CD4-positive, alpha-beta T cell (primary cell): ENCODE measurements at regions not wholly inside any gene's neighbourhood (a gene's known extent, or its start where the extent isn't known, plus 50 kb on each side); places are given as distances from the start of the nearest gene placed in this dataset.
A peak's percentile ranks its signal among the peaks of the same experiment; 100 is the strongest.

ENCODE experiments used
- ATAC-seq: fragments of 200-7000 bp; cut with Tn5 transposase; one replicate; pipeline ENCODE4 v1.10.0; 2022; ENCODE audit warnings: mild to moderate bottlenecking; ENCODE audit not compliant: poor library complexity
- CTCF ChIA-PET: fragments of 350-600 bp; sonication (Branson Sonifier 250); formaldehyde crosslinking; loops from one replicate; lab custom pipeline; 2021; ENCODE audit warnings: antibody characterized with exemption, inconsistent platforms; lab: Charles Lee
- POLR2A ChIA-PET: fragments of 350-600 bp; sonication (Branson Sonifier 250); formaldehyde crosslinking; loops from one replicate; lab custom pipeline; 2021; ENCODE audit warnings: antibody characterized with exemption, inconsistent platforms; lab: Charles Lee
- DNase-seq, 14 experiments: peaks; one replicate each; pipeline ENCODE4 v3.0.0-alpha.2; 2013 to 2020; ENCODE audit warnings: mixed read lengths in 2 of 14
- H3K27ac ChIP-seq, 2 donors: one replicate each; pipeline versions ENCODE4 v1.5.1 to v1.7.0; 2013; ENCODE audit warnings: low read length in 2 of 2, low read depth in 1 of 2, mild to moderate bottlenecking in 1 of 2
- H3K27me3 ChIP-seq, 2 experiments: 1 replicate in 1 of 2; 2 replicates in 1 of 2; pipeline versions ENCODE4 v1.6.1 to v1.7.0; 2013; ENCODE audit warnings: low read length in 2 of 2, control low read depth in 1 of 2, mild to moderate bottlenecking in 1 of 2, moderate library complexity in 1 of 2; ENCODE audit not compliant: insufficient read depth in 2 of 2, control insufficient read depth in 1 of 2
- H3K36me3 ChIP-seq: one replicate; pipeline ENCODE4 v1.6.1; 2013; ENCODE audit warnings: low read length, control low read depth; ENCODE audit not compliant: insufficient read depth
- H3K4me1 ChIP-seq: one replicate; pipeline ENCODE4 v1.6.1; 2013; ENCODE audit warnings: low read length, control low read depth; ENCODE audit not compliant: insufficient read depth
- H3K4me3 ChIP-seq: one replicate; pipeline ENCODE4 v1.5.1; 2013; ENCODE audit warnings: mild to moderate bottlenecking, low read length, moderate library complexity
- H3K9me3 ChIP-seq, 2 experiments: 1 replicate in 1 of 2; 2 replicates in 1 of 2; pipeline versions ENCODE4 v1.6.1 to v1.7.0; 2013; ENCODE audit warnings: low read length in 2 of 2, mild to moderate bottlenecking in 2 of 2, control low read depth in 1 of 2, moderate library complexity in 1 of 2; ENCODE audit not compliant: control insufficient read depth in 1 of 2, insufficient read depth in 1 of 2
- H3K27ac Mint-ChIP-seq: one replicate; pipeline ENCODE4 v1.8.0; 2020; ENCODE audit warnings: mixed read lengths
- H3K27me3 Mint-ChIP-seq: one replicate; pipeline ENCODE4 v1.8.0; 2021; ENCODE audit warnings: mixed read lengths
- H3K36me3 Mint-ChIP-seq: one replicate; pipeline ENCODE4 v1.8.0; 2021; ENCODE audit warnings: low read depth, mixed read lengths
- H3K4me1 Mint-ChIP-seq: one replicate; pipeline ENCODE4 v1.8.0; 2021; ENCODE audit warnings: low read depth, mixed read lengths
- H3K4me3 Mint-ChIP-seq: one replicate; pipeline ENCODE4 v1.8.0; 2020; ENCODE audit warnings: mild to moderate bottlenecking, mixed read lengths
- H3K9me3 Mint-ChIP-seq: one replicate; pipeline ENCODE4 v1.8.0; 2020; ENCODE audit warnings: mixed read lengths
- intact Hi-C, 2 experiments: fragments of 100-400 bp; cut with DNase I in 1 of 2; cut with micrococcal nuclease in 1 of 2; formaldehyde crosslinking; loops; one replicate each; pipeline versions ENCODE4 v1.15.1 to v1.9.0; 2023 to 2025; cut with DNase I, micrococcal nuclease
- TF ChIP-seq, protein P1 (sequence below): fragments of 200-600 bp; IDR thresholded peaks from one replicate; pipeline ENCODE4 v1.8.0; 2022; ENCODE audit warnings: antibody characterized with exemption, mild to moderate bottlenecking

- intact Hi-C loops, result no loop called here
- H3K27ac Mint-ChIP-seq, result no peak overlapping the region
- no peaks in the 10 kb centered on the region for H3K36me3 Mint-ChIP-seq
- TF ChIP-seq, protein P1, sequence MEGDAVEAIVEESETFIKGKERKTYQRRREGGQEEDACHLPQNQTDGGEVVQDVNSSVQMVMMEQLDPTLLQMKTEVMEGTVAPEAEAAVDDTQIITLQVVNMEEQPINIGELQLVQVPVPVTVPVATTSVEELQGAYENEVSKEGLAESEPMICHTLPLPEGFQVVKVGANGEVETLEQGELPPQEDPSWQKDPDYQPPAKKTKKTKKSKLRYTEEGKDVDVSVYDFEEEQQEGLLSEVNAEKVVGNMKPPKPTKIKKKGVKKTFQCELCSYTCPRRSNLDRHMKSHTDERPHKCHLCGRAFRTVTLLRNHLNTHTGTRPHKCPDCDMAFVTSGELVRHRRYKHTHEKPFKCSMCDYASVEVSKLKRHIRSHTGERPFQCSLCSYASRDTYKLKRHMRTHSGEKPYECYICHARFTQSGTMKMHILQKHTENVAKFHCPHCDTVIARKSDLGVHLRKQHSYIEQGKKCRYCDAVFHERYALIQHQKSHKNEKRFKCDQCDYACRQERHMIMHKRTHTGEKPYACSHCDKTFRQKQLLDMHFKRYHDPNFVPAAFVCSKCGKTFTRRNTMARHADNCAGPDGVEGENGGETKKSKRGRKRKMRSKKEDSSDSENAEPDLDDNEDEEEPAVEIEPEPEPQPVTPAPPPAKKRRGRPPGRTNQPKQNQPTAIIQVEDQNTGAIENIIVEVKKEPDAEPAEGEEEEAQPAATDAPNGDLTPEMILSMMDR, result no peak
- peaks cover 15% of the 10 kb centered on the region for H3K27me3 Mint-ChIP-seq
- no peaks in the 10 kb centered on the region for H3K36me3 ChIP-seq
- H3K9me3 ChIP-seq, result no peaks in the 10 kb centered on the region
- H3K4me1 Mint-ChIP-seq, result no peaks in the 10 kb centered on the region
- H3K27me3 ChIP-seq, result peaks cover 0 to 3% of the 10 kb centered on the region in 2 experiments
- no peak overlapping the region for H3K4me3 ChIP-seq
- ChIA-PET POLR2A (no interaction called here), CTCF (no interaction called here)
- no peaks in the 10 kb centered on the region for H3K9me3 Mint-ChIP-seq
- H3K27ac ChIP-seq, result no peak overlapping the region
- DNase-seq (peak in 2 of 14 experiments; percentile 17 to 20), ATAC-seq (no peak)
- no peaks in the 10 kb centered on the region for H3K4me1 ChIP-seq
- H3K4me3 Mint-ChIP-seq, result no peak overlapping the region
These were observed 61.6 kb upstream of the WDR11 start for GRCh38 chr10:120789303-120790203.

GRCh38 chr10:120791316-120791715 is 59.8 kb upstream of the WDR11 start:
- H3K4me1 ChIP-seq, result no peaks in the 10 kb centered on the region
- POLR2A ChIA-PET, result no interaction called here
- no peak overlapping the region for H3K27ac Mint-ChIP-seq

DNA sequence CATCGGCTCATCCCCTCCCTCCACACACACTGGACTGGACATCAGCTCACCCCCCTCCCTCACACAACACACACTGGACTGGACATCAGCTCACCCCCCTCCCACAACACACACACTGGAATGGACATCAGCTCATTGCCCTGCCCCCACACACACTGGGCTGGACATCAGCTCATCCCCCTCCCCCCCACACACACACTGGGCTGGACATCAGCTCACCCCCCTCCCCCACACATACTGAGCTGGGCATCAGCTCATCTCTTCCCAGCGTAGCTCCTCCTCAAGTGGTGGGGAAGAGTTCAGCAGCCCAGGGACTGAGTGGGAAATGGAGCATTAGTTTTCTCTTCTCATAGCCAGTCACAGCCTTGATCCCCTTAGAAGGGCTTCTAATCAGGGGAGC is 58.1 kb upstream of the WDR11 start:
- POLR2A ChIA-PET, result no interaction called here
- intact Hi-C loops, result no loop called here
- no peak overlapping the region for H3K4me3 ChIP-seq
- Mint-ChIP-seq H3K4me1 (no peaks in the 10 kb centered on the region), H3K9me3 (no peaks in the 10 kb centered on the region), H3K27ac (no peak overlapping the region), H3K4me3 (no peak overlapping the region), H3K27me3 (peaks cover 19% of the 10 kb centered on the region), H3K36me3 (no peaks in the 10 kb centered on the region)
- no peaks in the 10 kb centered on the region for H3K4me1 ChIP-seq
- peaks cover 0 to 5% of the 10 kb centered on the region in 2 experiments for H3K9me3 ChIP-seq
- TF ChIP-seq, protein P1, result no peak
- CTCF ChIA-PET, result interaction anchor here (0.6 kb wide), 1 partner anchor 116 kb away, joined by 3 read pairs; no protein-coding TSS in a partner anchor
- no peaks in the 10 kb centered on the region for H3K36me3 ChIP-seq
- peaks cover 0 to 3% of the 10 kb centered on the region in 2 experiments for H3K27me3 ChIP-seq
- DNase-seq (no peak), ATAC-seq (no peak)
- H3K27ac ChIP-seq, result no peak overlapping the region

More at GRCh38 chr10:120791316-120791715, 59.8 kb upstream of the WDR11 start:
- Histone ChIP-seq H3K9me3 (no peaks in the 10 kb centered on the region), H3K27ac (no peak overlapping the region), H3K4me3 (no peak overlapping the region), H3K27me3 (peaks cover 0 to 3% of the 10 kb centered on the region in 2 experiments), H3K36me3 (no peaks in the 10 kb centered on the region)
- CTCF ChIA-PET, result no interaction called here
- TF ChIP-seq, protein P1, result no peak
- ATAC-seq, result no peak
- no peaks in the 10 kb centered on the region for H3K9me3 Mint-ChIP-seq
- intact Hi-C loops, result no loop called here
- H3K27me3 Mint-ChIP-seq, result peaks cover 19% of the 10 kb centered on the region
- H3K4me1 Mint-ChIP-seq, result no peaks in the 10 kb centered on the region
- no peaks in the 10 kb centered on the region for H3K36me3 Mint-ChIP-seq
- no peak overlapping the region for H3K4me3 Mint-ChIP-seq
- no peak for DNase-seq
